Effector CD8-positive, alpha-beta T cell (primary cell): ENCODE measurements at regions not wholly inside any gene's neighbourhood (a gene's known extent, or its start where the extent isn't known, plus 50 kb on each side); places are given as distances from the start of the nearest gene placed in this dataset.

ENCODE experiments used
- DNase-seq: peaks from one replicate; lab custom pipeline; 2025; lab: John Stamatoyannopoulos, UW

- no peak for DNase-seq
Observed at GRCh38 chr19:31119951-31120690, 229.1 kb downstream of the TSHZ3 start.

GRCh38 chr19:31118986-31119385, 230.2 kb downstream of the TSHZ3 start:
- no peak for DNase-seq

- no peak for DNase-seq
Observed at GRCh38 chr19:31118287-31118955, 230.8 kb downstream of the TSHZ3 start.

DNA sequence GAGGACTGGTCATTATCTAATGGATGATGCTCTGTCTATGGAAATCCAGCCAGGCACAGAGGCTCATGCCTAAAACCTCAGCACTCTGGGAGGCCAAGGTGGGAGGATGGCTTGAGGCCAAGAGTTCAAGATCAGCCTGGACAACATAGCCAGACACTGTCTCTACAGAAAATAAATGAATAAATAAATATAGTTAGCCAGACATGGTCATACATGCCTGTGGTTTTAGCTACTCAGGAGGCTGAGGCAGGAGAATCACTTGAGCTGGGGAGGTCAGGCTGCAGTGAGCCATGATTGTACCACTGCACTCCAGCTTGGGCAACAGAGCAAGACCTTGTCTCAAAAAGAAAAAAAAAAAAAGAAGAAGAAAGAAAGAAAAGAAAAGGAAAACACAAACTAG, 234.7 kb downstream of the TSHZ3 start:
- DNase-seq = no peak

GRCh38 chr19:31113293-31113692, 235.9 kb downstream of the TSHZ3 start:
- DNase-seq = no peak

DNA sequence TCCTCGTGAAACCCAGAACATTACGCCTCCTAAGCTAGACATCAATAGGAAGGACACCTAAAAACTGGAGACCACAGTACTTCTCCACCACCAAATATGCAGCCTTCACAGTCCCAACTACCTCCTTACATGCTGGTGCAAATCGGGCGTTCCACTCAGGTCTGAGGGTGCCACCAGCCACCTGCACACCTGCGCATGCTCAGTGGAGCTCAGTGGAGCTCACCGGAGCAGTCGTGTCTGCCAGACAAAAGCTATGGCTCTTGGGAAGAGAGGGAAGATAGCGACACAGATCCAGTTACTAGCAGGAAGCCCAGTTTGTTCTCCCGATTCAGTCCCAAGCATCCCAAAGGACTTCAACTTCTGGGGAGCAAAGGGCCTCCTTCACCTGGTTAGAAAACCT, 237.1 kb downstream of the TSHZ3 start:
- no peak for DNase-seq

DNA sequence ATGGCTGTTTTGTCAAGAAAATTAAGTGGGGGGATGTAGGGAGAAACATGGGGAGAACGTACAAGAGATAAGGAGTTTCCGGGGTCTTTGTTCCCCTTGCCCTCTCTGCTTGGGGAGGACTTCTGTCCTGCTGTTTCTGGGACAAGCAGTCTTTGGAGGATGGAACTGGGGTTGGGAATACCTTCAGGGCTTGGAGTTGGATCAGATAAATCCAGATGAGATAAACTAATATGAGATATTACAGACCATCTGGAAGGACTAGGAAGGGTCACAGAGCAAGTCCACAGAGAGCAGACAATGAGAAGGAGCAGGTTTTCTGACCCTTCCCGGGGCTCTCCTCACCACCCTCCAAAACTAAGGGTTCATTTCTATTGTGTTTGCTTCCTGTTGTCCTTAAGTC, 237.5 kb downstream of the TSHZ3 start:
- DNase-seq = no peak

- DNase-seq = no peak
Observed at GRCh38 chr19:31110336-31110735, 238.9 kb downstream of the TSHZ3 start.

DNA sequence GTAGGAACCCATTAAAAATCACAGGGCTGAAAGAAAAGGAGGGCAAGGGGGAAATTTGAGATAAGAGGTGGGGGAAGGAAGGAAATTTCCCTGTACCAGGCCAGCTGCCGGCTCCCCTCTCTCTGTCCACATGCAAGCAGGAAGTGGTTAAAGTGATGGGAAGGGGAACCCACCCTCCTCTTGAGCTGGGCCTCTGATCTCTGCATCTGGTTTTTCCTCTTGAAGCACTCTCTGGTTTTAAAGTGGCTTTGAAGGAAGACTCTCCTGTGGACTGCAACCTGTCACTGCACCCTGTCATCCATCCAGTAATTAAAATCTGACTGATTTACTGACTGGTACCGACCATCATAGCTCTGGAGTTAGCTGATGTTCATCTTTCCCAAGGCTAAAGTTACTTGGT, 239.6 kb downstream of the TSHZ3 start:
- no peak for DNase-seq

GRCh38 chr19:31107096-31107495, 242.1 kb downstream of the TSHZ3 start:
- no peak for DNase-seq

DNA sequence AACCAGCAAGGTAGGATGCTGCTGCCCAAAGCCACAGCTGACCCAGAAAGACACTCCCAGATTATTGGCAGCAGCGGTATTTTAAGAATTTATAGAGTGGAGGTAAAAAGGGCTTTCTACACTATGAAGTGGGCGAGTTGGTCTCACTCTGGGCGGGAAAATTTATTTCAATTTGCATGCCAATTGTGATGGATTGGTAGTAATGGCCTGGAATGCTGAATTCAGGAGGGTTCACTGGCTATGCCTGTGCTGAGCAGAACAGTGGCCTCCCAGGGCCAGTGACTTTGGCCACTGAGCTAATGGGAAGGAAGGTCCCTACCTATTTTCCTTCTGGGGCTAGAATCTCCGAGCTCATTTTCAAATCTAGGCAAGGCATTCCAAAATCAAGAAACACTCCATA, 243.5 kb downstream of the TSHZ3 start:
- DNase-seq = no peak

GRCh38 chr19:31104451-31104850, 244.8 kb downstream of the TSHZ3 start:
- DNase-seq = no peak

GRCh38 chr19:31103228-31103627, 246.0 kb downstream of the TSHZ3 start:
- DNase-seq = no peak

DNA sequence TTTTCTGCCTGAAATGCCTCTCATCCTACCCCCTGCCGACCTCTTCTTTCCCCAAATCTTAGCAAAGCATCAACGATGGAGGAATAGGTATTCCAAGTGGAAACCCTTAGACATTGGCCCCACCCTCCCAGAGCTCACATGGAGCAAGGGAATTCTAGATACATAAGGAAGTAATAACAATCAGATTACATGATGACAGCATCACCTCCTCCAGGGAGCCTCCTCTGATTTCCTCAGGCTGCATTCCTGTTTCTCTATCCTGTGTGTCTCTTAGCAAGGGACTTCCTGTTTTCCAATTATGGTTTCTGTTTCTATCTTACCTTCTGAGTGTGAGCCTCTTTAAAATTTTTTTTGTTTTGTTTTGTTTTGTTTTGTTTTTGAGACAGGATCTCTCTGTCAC, 246.6 kb downstream of the TSHZ3 start:
- no peak for DNase-seq

DNA sequence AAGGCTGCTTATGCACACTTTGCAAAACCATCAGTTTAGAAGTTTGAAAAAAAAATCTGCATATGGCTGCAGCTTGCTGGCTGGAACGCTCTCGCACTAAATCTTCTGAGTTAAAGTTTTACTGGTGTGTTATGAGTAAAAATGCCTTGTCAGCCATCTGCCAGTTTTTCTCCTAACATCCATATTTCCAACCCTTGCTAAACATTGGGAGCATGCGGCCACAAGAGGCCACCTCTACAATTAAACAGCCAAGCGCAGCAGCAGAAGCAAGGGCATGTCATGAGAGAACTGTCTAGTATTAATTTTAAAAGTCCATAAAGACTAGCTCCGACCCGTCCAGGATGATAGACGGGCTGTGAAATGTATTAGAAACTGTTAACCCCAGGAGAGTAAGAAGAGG, 248.3 kb downstream of the TSHZ3 start:
- DNase-seq = no peak

- no peak for DNase-seq
Observed at GRCh38 chr19:31100206-31100590, 249.0 kb downstream of the TSHZ3 start.

- no peak for DNase-seq
Observed at GRCh38 chr19:31099515-31100205, 249.6 kb downstream of the TSHZ3 start.

GRCh38 chr19:31098836-31099235, 250.4 kb downstream of the TSHZ3 start:
- no peak for DNase-seq

- no peak for DNase-seq
Observed at GRCh38 chr19:31096935-31097545, 252.2 kb downstream of the TSHZ3 start.

GRCh38 chr19:31096062-31096830, 253.0 kb downstream of the TSHZ3 start:
- no peak for DNase-seq

- no peak for DNase-seq
Observed at GRCh38 chr19:31095100-31095804, 254.0 kb downstream of the TSHZ3 start.
